Smooth muscle cell of the brain vasculature (primary cell): ENCODE measurements at regions not wholly inside any gene's neighbourhood (a gene's known extent, or its start where the extent isn't known, plus 50 kb on each side); places are given as distances from the start of the nearest gene placed in this dataset.
"Not testable (repeated sequence)": the region's sequence is repeated elsewhere in the genome, so short reads cannot be mapped to it uniquely, and the experiment has no call there.

Source experiments
- DNase-seq: peaks from one replicate; pipeline ENCODE4 v3.0.0-alpha.2; 2012; ENCODE audit warnings: low read depth, low spot score

DNA sequence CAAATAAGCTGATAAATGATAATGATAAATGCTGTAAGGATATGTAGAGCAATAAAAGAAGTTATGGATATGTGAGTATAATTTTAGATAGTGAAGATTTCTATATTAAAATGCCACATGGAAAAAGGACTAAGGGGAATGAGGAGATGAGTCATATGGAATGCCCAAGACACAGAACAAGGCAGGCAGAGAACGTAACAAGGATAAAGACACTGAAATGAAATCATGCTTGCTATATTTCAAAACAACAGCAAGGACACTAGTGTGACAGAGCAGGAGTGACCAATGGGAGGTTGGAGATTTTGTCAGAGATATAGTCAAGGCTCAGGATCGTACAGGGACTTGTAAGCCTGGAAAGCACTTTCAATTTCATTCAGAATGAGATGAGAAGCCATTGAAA lies 621.5 kb upstream of the SEMA6D start:
- no peak for DNase-seq

DNA sequence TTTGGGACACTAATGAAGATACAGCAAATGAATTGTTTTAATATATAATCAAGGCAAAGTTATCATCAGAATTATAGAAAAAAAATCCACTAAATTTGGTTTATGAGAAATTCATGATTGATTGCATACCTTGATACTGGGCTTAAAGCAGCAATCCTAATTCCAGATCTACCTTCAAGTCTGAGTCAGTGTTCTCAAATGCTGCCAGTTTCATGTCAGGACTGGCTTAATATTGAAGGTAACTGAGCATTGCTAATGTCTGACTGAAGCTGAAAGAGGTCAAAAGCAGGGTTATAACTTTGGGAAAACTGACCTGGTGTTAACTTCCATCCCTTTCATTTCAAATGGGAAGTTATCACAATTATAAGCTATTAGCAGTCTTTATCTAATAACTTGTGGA lies 618.8 kb upstream of the SEMA6D start:
- DNase-seq = not testable (repeated sequence)

DNA sequence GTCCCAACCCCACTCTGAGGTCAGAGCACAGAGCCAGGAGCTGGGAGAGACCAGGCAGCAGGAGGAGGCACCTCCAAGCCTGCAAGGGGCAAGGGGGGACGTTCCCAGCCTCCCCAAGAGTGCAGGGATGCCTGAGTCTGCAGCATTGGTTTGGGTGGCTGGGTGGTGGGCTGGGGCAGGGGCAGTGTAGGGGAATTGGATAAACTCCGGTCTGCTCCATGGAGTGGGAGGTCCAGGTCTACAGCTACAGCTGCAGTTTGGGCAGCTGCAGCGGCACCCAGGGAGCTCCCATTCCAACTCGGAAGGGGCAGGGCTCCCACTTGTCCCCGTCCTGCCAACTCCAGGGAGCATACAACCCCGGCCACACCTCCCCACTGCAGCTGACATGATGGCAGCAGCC lies 617.5 kb upstream of the SEMA6D start:
- DNase-seq = not testable (repeated sequence)

DNA sequence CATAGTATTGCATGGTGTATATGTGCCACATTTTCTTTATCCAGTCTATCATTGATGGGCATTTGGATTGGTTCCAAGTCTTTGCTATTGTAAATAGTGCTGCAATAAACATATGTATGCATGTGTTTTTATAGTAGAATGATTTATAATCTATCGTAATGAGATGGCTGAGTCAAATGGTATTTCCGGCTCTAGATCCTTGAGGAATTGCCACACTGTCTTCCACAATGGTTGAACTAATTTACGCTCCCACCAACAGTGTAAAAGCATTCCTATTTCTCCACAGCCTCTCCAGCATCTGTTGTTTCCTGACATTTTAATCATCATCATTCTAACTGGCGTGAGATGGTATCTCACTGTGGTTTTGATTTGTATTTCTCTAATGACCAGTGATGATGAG lies 608.5 kb upstream of the SEMA6D start:
- DNase-seq = not testable (repeated sequence)

DNA sequence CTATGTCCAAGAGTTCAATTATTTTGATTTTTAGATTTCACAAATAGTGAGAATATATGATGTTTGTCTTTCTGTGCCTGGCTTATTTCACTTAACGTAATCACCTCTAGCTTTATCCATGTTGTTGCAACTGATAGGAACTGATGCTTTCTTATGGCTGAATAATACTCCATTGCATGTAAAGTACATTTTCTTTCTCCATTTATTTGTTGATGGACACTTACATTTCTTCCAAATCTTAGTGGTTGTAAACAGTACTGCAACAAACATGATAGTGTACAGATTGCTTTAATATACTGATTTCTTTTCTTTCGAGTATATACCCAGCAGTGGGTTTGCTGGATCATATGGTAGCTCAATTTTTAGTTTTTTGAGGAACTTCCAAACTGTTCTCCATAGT lies 600.6 kb upstream of the SEMA6D start:
- no peak for DNase-seq

DNA sequence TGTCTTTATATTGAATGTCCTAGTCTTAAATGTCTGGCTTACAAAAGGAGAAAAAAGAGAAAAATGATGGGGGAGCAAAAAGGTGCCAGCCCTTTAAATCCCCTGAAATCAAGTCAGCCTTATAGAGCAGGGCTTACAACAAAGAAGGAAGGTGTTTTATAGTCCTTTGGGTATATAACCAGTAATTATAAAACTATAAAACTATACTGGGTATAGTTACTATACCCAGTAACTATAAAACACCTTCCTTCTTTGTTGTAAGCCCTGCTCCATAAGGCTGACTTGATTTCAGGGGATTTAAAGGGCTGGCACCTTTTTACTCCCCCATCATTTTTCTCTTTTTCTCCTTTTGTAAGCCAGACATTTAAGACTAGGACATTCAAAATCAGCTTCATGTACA lies 598.0 kb upstream of the SEMA6D start:
- no peak for DNase-seq

DNA sequence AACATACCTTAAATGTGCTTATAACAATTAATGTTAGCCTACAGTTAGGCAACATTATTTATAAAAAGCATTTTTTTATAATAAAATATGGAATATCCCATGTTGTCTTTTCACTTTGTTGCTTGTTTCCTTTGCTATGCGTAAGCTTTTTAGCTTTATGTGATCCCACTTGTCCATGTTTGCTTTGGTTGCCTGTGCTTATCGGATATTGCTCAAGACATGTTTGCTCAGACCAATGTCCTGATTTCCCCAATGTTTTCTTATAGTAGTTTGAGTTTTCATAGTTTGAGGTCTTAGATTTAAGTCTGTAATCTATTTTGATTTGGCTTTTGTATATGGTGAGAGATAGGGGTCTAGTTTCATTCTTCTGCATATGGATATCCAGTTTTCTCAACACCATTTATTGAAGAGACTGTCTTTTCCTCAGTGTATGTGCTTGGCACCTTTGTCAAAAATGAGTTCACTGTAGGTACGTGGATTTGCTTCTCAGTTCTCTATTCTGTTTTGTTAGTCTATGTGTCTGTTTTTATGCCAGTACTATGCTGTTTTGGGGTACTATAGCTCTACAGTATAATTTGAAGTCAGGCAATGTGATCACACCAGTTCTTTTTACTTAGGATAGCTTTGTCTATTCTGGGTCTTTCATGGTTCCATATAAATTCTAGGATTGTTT lies 592.7 kb upstream of the SEMA6D start:
- no peak for DNase-seq

DNA sequence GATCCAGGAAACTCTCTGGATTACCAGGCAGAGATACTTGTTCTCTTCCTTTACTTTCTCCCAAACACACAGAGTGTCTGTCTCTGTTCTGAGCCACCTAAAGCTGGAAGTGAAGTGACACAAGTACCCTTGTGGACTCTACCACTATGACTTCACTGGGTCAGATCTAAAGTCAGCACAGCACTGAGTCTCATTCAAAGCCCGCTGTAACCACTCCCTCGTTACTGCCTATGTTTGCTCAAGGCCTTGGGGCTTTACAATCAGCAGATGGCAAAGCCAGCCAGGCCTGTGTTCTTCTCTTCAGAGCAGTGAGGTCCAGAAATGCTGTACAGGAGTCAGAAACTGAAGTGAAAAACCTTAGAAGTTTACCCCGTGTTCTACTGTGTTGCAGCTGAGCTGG lies 588.3 kb upstream of the SEMA6D start:
- no peak for DNase-seq

DNA sequence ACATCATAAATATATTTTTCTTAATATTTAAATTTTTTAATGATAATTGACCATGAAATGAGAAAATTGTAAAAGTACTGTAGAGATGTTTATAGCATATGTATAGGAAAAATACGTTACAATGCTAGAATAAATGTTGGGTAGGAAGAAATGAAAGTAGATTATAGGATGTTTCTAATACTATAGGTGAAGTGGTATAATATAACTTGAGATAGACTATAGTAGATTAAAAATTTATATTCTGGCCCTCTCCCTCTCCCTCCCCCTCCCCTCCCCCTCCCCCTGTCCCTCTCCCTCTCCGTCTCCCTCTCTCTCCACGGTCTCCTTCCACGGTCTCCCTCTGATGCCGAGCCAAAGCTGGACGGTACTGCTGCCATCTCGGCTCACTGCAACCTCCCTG lies 585.9 kb upstream of the SEMA6D start:
- DNase-seq = not testable (repeated sequence)

DNA sequence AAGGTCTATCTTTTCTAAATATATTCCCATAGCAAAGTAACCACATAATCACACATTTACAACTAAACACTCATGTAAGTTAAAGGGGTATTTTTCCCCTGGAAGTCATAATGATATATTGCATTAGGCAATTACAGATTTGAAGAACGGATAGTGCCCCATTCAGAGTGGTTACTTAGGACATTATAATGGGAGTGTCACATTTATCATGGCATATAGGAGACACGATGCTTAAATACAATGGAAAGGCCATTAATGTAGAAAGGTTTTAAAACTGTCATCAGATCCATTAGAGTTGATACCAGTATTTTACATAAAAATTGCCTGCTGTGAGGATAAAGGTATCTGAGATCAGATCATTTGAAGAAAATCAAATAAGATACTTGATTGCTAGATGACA lies 582.0 kb upstream of the SEMA6D start:
- no peak for DNase-seq

DNA sequence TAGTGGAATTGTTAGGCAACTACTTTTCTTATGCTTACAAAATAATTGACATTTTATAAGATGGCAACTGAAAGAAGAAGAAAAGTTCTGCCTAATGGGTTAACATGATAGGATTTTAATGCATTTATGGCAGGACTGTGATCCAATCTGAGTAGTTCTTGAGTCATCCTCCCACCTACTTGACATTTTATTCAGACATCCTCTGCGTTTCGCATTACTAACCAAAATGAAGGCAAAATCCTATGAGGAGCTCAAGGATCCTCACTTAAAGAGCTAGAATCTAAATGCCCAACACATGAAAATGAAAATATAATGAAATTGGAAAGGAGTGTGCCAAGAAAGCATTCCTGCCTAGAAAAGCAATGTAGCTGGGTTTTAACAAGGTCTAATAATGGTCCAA lies 581.1 kb upstream of the SEMA6D start:
- no peak for DNase-seq

DNA sequence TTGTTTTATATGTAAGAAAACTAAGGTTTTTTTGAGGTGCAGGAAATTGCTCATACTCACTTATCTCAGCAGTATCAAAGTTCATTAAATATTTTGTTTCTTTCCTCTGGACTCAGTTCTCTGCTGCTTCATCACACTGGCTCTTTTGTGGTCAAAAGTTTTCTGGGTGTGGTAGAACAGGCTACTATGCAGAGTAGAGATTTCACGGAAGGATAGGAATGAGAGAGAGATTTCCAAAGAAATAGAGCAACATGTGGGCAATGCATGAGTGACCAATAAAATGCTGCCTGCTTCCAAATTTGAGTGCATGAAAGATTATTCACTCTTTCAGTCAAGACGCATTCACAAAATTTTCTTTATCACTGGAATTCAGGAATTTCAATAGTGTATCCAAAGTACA lies 577.3 kb upstream of the SEMA6D start:
- DNase-seq = no peak

DNA sequence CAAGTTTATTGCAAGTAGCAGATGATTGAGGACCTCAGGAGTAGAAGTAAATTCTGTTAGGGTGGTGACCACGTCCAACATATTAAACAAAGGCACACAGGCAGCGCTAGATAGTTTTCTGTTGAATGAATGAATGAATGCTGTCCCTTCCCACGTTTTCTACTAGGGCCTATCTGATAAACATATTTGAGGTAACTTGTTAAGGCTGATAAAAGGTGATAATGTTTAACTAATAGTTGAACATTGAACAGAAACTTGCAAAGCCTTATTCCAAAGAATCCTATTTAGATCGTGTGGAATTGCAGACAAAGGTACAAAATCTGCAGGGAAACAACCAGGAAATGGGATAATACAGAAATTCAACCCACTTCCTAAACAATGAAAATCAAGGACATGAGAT lies 559.5 kb upstream of the SEMA6D start:
- DNase-seq = no peak

DNA sequence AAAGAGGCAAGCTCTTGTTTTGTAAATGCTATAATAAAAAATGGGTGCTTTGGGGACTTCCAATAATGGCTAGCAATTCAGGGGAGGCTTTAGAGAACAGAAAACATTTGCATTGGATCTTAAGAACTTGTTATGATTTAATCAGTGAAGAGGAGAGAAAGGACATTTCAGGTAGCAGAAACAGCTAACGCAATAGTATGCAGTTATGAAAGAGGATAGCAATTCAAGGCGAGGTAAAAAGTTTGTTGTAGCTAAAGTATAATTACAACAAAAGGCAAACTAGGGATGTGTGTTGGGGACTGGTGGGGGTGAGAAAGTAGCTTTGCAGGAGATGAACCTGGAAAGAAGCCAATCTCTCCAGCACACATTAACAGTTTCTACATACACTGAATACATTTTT lies 558.7 kb upstream of the SEMA6D start:
- no peak for DNase-seq

DNA sequence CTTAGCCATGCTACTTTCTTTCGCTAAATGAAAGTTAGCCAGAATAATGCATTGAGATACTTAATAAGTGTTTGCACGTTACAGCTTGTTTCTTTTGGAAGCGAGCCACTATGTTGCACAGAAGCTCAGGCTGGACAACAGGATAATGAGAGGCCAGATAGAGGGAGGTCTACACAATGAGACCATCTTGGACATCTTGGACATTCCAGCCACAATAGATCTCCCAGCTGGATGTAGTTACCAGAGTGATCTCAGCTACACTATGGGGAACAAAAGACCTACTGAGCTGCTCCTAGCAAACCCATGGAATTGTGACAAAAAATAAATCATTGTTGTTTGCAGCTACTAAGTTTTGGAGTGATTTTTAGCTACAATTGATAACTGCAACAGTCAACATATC lies 540.1 kb upstream of the SEMA6D start:
- DNase-seq = no peak

DNA sequence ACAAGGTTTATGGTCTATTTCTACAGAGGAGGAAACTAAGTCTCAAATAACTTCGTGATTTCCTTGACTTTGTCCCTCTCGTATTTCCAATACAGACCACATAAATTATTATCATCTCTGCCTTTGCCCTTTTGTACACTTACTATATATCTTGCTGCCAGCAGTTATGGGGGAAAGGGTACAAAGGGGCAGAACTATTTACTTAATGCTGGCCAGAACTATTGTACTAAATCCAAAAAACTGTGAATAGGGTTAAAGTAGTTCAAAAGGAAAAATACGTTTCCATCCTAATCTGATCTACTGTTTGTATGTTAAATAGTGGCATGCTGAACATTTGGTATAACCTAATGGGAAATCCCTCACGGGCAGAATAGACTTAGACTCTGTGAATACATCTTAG lies 537.3 kb upstream of the SEMA6D start:
- DNase-seq = no peak

DNA sequence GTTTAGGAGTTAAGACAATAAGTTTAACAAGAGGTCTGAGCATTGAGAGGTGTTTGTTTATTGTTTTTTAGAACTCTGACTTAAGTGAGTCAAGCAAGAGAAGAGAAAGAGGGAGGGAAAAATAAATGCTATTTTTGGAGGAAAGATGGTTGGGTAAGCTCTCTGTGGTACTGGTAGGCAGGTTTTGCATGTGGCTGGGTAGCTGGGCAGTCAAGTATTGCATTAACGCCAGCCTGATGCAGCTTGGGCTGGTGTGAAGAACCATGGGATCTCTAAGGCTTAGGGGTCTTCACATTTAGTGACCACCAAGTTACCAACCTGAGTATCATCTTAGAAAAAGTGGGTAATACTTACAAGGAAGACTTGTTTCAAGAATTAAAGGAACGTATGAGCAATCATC lies 534.5 kb upstream of the SEMA6D start:
- no peak for DNase-seq

DNA sequence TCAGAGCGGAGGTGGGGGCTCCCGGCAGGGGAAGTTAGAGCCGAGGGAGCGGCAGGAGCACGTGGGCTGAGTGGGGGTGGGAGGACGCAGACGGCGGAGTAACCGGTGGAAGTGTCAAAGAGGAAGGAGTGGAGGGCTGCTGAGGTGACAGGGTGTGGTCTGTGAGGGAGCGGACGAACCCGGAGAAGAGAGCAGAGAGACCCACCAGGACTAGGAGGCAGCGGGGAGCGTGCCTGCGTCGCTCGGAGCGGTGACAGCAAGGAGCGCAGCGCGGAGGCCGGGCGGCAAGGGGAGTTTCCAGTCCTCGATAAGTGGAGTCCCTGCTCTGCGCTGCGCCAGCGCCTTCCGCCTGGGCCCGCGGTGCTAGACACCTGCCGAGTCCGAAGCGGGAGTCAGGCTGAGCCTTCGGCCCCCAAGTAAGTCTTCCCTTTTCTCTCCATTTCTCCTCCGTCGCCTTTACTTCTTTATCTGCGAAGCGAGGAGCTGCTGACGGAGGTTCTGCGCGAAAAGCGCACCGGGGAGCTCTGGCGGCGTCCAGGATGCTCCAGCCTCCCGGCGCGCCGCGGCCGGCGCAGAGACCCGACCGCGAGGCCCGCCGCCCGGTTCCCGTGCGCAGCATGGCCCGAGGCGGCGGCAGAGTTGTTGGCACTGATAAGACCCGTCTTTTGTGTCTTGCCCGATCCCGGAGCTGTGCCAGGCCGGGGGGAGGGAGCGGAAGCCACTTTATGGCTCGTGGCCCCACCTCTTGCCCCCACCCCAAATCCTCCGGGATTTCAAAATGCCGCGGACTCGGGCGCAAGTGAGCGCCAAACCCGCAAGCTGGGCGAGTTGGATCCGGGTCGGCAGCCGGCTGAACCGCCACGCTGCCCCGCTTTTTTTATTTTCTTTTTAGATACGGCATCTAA lies 533.0 kb upstream of the SEMA6D start:
- DNase-seq = no peak

DNA sequence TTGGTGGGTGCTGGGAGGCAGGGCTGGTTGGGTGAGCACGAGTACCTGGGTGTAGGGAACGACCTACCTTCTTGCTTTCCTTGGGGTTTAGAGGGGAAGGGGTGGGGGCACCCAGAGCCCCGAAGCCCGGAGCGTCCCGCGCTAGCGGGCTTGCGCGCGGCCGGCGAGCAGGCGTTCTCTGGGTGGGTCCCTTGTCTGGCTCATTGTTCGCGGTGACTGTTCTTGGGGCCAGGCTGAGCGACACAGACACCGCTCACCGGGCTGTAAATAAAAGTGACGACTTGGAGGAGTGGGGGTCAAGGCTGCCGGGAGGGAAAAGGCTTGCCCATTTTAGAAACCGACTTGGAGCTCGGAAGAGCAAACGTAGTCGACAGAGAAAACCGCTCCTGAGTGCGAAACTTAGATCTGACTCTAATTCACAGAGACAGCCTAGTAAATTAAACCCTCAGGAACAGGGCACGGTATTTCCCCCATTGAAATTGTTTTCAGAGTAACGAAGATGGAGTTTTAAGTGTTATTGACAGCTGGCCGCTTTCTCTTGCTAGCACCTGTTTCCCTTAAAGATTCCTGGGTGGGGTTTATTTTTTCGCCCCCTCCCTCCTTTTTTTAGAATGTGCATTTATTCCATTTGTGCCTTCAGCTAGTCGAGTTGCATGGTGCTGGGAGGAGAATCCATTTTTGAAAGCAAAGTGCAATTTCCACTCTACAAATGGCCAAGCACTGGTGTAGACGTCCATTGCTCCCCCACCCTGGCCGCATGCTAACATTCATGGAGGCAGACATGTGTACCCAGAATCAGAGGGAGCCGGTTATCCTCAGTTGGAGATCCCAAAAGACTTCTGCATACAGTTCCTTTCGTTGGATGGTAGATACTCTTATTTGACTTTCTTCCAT lies 532.1 kb upstream of the SEMA6D start:
- no peak for DNase-seq

DNA sequence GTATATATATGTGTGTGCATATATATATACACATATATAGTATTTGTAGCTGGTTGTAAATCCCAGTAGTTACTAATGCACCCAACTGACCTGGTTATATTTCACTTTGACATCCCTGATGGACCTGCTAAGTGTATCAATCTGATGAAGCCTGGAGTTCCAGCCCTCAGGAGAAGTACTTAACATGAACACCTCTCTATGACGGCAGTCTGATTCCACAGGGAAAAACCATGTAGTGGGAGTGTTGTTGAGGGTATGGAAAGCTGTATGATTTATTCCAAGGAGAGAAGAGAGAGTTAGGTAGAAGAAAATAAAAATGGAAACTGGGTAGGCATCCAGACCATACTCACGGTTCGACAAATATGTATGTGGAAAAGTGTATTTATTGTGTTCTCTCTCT lies 531.2 kb upstream of the SEMA6D start:
- no peak for DNase-seq

DNA sequence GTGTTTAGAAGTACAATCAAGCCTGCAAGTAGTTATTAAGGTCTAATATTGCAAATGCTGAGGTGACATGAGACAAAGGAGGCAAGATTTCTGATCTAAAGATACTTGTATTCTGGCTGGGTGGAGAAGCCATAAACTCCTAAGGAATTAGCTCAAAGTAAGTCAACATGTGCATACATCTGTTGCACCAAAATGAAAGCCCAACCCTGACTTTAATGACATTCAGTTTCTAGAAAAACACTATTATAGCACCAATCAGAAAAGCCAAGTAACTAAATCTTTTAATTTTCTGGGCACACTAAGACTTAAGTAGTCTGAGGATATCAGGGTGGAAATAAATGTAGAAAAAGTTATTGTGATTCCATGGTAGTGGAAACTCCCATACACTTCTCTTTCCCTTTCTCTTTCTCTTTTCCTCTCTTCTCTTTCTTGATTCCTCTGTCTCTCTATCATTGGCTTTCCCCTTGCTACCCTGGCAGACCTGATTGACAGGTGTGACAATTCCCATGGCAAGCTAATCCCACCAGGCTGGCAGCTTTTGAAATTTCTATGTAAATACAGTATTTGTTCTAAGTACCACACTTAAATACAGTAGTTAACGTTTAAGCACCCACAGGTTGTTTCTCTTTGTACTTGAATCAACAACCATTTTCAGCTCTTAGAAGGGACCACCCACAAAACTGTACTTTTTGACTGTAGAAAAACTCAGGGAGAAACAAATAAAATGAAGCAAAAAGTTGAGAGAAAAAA lies 528.4 kb upstream of the SEMA6D start:
- DNase-seq = no peak

DNA sequence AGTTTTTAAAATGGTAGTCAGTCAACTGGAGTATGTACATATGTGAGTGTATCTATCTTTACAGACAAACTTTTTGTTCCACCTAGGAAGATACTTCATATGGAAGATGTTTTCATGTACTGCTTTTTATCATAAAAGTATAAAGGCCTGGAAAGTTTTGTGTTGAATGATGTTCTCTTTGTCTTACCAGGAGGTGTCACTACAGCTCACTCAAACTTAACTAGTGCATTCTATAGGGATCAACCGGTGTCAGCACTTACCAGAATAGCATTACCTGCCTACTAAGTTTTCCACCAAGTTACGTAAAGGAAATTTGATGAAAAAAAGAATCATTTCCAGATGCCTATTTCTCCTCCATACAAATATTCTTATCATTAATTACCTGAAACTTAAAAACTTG lies 522.6 kb upstream of the SEMA6D start:
- no peak for DNase-seq
